AG04450 (cell line): ENCODE measurements at regions not wholly inside any gene's neighbourhood (a gene's known extent, or its start where the extent isn't known, plus 50 kb on each side); places are given as distances from the start of the nearest gene placed in this dataset.

Experiments used
- CTCF ChIA-PET: fragments of 300-600, 350-600 bp; formaldehyde crosslinking; extraction: SDS; loops from one replicate; lab custom pipeline; 2022; ENCODE audit warnings: antibody characterized with exemption, inconsistent platforms; lab: Charles Lee
- POLR2A ChIA-PET: fragments of 350-600 bp; formaldehyde crosslinking; extraction: SDS; loops from one replicate; lab custom pipeline; 2021; ENCODE audit warnings: antibody characterized with exemption, inconsistent platforms; lab: Yijun Ruan, JAX
- DNase-seq: peaks from one replicate; pipeline ENCODE4 v3.0.0-alpha.2; 2011; ENCODE audit warnings: low read depth, low spot score
- H3K27ac ChIP-seq: one replicate; pipeline ENCODE4 v1.5.1; 2012; ENCODE audit warnings: low read depth, low read length, control low read depth
- H3K27me3 ChIP-seq: one replicate; pipeline ENCODE4 v1.6.0; 2012; ENCODE audit warnings: low read length; ENCODE audit not compliant: control insufficient read depth, insufficient read depth
- H3K4me3 ChIP-seq: 2 replicates; pipeline ENCODE4 v1.5.1; 2011; ENCODE audit warnings: mild to moderate bottlenecking, low read depth, low read length, control low read depth
- H3K9me3 ChIP-seq: 2 replicates; pipeline ENCODE4 v1.5.1; 2012; ENCODE audit warnings: low read length; ENCODE audit not compliant: control insufficient read depth, insufficient read depth
- TF ChIP-seq, protein P1 (sequence below): IDR thresholded peaks from 2 replicates; pipeline ENCODE4 v1.5.1; 2011; ENCODE audit warnings: low read depth, low read length, control low read depth, inconsistent platforms

DNA sequence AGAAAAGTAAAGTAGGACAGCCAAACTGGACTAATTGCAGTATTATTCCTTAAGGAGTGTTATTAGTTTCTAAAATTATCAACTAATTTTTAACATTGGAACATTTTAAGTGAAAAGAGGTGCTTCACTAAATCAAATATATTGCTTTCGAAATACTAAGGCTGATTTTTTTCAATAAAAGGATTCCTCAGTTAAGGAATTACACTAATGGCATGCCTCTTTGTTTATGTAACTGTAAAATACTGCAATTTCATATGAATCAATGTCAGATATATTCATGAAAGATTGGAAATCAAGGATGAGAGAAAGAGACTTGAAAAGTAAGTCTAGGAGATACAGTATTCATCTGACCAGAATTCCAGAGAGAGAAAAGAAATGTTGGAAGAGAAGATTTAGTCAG, 129.8 kb downstream of the TANC2 start:
- no peak for DNase-seq
- Histone ChIP-seq H3K27ac (no peak overlapping the region), H3K27me3 (no peaks in the 10 kb centered on the region), H3K4me3 (no peak overlapping the region), H3K9me3 (no peaks in the 10 kb centered on the region)
- ChIA-PET CTCF (no interaction called here), POLR2A (no interaction called here)
- TF ChIP-seq, protein P1, sequence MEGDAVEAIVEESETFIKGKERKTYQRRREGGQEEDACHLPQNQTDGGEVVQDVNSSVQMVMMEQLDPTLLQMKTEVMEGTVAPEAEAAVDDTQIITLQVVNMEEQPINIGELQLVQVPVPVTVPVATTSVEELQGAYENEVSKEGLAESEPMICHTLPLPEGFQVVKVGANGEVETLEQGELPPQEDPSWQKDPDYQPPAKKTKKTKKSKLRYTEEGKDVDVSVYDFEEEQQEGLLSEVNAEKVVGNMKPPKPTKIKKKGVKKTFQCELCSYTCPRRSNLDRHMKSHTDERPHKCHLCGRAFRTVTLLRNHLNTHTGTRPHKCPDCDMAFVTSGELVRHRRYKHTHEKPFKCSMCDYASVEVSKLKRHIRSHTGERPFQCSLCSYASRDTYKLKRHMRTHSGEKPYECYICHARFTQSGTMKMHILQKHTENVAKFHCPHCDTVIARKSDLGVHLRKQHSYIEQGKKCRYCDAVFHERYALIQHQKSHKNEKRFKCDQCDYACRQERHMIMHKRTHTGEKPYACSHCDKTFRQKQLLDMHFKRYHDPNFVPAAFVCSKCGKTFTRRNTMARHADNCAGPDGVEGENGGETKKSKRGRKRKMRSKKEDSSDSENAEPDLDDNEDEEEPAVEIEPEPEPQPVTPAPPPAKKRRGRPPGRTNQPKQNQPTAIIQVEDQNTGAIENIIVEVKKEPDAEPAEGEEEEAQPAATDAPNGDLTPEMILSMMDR, result no peak

- TF ChIP-seq, protein P1, result no peak
- DNase-seq, result peak; percentile 51
- ChIA-PET CTCF (no interaction called here), POLR2A (no interaction called here)
- H3K4me3 ChIP-seq, result no peak overlapping the region
- H3K27ac ChIP-seq, result no peak overlapping the region
- no peaks in the 10 kb centered on the region for H3K27me3 ChIP-seq
- H3K9me3 ChIP-seq, result no peaks in the 10 kb centered on the region
Measured at GRCh38 chr17:63096426-63096825, 130.4 kb downstream of the TANC2 start.

- TF ChIP-seq, protein P1, result no peak
- POLR2A ChIA-PET, result no interaction called here
- Histone ChIP-seq H3K9me3 (no peaks in the 10 kb centered on the region), H3K27ac (no peak overlapping the region), H3K27me3 (no peaks in the 10 kb centered on the region), H3K4me3 (no peak overlapping the region)
- CTCF ChIA-PET, result interaction anchor here (2.0 kb wide), 1 partner anchor 17 kb away, joined by 4 read pairs; no protein-coding TSS in a partner anchor
- DNase-seq, result no peak
Measured at GRCh38 chr17:63099425-63099824, 133.4 kb downstream of the TANC2 start.

- H3K27me3 ChIP-seq, result no peaks in the 10 kb centered on the region
- TF ChIP-seq, protein P1, result no peak
- H3K27ac ChIP-seq, result no peak overlapping the region
- CTCF ChIA-PET, result interaction anchor here (0.6 to 0.7 kb wide), 2 partner anchors 144 to 304 kb away, joined by 3 to 4 read pairs; no protein-coding TSS in a partner anchor
- no peaks in the 10 kb centered on the region for H3K9me3 ChIP-seq
- POLR2A ChIA-PET, result interaction anchor here (0.6 kb wide), 1 partner anchor 425 kb away, joined by 3 read pairs; no protein-coding TSS in a partner anchor
- no peak overlapping the region for H3K4me3 ChIP-seq
- DNase-seq, result no peak
Measured at GRCh38 chr17:63102034-63102433, 136.0 kb downstream of the TANC2 start.

- CTCF ChIA-PET, result interaction anchor here (0.5 kb wide), 1 partner anchor 921 kb away, joined by 6 read pairs; no protein-coding TSS in a partner anchor
- TF ChIP-seq, protein P1, result no peak
Measured at GRCh38 chr17:63106050-63106449, 140.0 kb downstream of the TANC2 start.

More at GRCh38 chr17:63106050-63106449, 140.0 kb downstream of the TANC2 start:
- Histone ChIP-seq H3K27me3 (no peaks in the 10 kb centered on the region), H3K27ac (no peak overlapping the region), H3K4me3 (no peak overlapping the region), H3K9me3 (no peaks in the 10 kb centered on the region)
- POLR2A ChIA-PET, result no interaction called here
- no peak for DNase-seq
